Activated CD4-positive, alpha-beta T cell treated with anti-CD3 and anti-CD28 coated beads for 48 hours (primary cell): ENCODE measurements at regions not wholly inside any gene's neighbourhood (a gene's known extent, or its start where the extent isn't known, plus 50 kb on each side); places are given as distances from the start of the nearest gene placed in this dataset.
"Not testable (repeated sequence)": the region's sequence is repeated elsewhere in the genome, so short reads cannot be mapped to it uniquely, and the experiment has no call there.

Experiments
- DNase-seq: peaks from one replicate; pipeline ENCODE4 v3.0.0-alpha.2; 2020

DNA sequence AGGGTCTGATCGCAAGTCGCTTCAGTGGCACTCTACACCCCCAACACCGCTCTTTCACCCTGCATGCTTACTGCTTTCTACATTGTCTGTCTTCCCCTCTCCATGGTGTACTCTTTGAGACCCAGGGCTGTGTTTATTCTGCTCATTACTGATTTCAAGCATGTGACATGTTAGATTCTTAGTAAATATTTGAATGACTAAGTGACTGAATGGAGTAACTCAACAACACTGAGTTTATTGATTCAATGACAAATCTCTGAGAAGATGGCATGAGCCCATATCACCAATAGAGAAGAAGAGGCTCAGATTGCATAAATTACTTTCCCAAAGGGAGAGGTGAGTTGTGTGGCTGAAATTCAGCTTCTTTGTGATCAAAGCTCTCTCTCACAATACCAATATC, 89.7 kb upstream of the OSMR start:
- DNase-seq = no peak

- no peak for DNase-seq
Observed at GRCh38 chr5:38757451-38758245, 88.2 kb upstream of the OSMR start.

DNA sequence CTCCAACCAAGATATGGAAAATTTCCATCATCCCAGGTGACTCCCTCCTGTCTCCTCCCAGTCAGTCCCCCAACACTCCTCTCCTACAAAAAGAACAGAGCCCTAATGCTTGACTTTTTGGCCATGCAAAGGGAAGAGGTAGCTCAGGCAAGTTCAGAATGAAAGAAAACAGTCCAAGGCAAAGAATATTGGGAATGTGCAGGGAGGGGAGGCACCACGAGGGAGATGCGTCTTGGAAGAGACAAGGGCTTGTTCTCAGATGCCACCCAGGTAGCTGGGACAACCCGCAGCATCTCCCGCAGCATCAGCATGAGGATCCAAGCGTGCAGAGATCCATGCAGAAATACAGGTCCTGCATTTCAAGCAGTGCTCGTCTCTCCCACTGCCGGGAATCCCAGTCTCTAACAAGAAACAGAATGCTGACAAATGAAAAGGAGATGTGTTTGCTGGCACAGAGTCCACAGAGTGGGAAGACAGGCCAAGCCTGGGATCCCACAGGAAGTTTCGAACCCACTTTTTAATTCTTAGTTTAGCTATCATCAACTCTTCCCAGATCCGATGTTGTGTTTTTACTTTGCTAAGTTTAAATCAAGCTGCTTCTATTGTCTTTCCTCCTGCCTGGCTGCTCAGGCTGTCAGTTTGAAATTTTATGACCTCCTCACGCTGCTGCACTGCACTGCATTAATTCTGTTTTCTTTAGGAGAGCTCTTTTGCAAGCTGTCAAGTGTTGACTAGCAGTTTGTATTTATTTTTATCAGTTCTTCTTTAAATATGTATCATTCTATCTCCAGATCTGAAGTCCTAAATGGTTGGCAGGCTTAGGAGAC, 86.8 kb upstream of the OSMR start:
- DNase-seq = no peak

GRCh38 chr5:38764937-38765391, 80.8 kb upstream of the OSMR start:
- no peak for DNase-seq

DNA sequence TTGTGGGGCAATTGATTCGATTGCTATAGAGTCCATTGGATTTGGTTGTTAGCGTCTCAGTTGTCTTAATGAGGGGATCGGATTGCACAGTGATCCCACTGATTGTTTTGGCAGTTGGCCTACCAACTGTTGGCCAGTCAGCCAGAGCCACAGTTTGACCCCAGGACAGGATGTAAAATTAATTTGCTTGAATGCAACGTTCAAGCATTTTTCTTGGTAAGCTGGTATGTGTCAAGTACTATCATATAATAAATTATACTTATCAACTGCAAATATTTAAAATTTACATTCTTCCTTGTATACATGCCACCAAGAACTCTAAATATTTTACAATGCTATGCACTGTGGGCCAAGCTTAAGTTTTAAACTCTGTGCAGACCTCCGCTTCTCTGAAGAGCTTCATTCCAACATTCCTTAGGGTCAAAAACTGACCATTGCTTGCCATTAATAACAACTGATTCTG, 80.4 kb upstream of the OSMR start:
- DNase-seq = no peak

GRCh38 chr5:38766151-38766550, 79.7 kb upstream of the OSMR start:
- DNase-seq = no peak

GRCh38 chr5:38768412-38769211, 77.2 kb upstream of the OSMR start:
- DNase-seq = no peak

- DNase-seq = no peak
Observed at GRCh38 chr5:38772471-38772870, 73.3 kb upstream of the OSMR start.

DNA sequence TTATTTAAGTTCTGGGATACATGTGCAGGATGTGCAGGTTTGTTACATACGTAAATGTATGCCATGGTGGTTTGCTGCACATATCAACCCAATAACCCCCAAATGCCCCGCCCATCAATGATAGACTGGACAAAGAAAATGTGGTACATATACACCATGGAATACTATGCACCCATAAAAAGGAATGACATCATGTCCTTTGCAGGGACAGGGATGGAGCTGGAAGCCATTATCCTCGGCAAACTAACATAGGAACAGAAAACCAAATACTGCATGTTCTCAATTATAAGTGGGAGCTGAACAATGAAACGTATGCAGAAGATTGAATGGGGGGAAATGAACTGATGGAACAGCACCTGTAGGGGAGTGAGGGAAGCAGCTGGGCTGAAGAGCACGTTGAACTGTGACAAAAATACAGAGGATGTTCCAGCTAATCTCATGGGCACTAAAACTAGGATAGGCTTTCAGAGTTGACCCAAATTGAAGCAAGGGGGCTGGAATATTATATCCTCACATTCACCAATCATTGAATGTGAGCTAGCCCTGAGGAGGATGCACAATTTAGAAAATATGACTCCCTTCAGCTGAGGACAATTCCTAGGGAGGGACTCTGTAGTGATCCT, 70.5 kb upstream of the OSMR start:
- no peak for DNase-seq

DNA sequence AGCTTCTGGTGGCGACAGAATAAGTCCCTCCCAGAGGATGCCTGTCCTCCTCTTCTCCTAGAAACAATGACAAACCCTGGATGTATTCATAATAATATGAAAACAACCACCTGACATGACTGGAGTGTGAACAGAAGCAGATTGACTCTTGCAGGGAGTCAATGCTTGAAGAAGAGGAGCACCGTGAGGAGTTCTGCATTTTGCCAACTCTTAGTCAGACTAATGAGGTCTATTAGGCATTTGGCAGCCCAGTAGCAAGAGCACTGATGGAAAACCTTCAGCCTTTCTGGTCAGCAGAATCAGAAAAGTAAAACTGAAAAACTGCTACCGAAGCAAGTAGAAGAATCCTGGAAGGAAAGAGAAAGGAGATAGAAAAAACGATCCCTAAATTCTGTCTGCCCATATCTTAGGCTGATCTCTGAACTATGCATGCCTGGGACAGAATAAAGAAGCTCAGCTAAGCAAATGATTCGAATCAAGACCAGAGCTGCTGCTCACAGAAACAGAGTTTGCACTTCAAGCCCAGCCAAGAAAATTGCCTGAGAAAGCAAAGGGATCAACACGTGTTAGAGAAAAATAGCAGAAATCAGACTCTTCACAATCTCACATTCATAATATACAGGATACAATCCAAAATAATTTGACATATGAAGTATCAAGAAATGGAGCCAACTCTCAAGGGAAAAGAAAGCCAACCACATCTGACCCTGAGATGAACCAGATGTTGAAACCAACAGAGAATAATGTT, 69.5 kb upstream of the OSMR start:
- no peak for DNase-seq

GRCh38 chr5:38777111-38777510, 68.7 kb upstream of the OSMR start:
- no peak for DNase-seq

DNA sequence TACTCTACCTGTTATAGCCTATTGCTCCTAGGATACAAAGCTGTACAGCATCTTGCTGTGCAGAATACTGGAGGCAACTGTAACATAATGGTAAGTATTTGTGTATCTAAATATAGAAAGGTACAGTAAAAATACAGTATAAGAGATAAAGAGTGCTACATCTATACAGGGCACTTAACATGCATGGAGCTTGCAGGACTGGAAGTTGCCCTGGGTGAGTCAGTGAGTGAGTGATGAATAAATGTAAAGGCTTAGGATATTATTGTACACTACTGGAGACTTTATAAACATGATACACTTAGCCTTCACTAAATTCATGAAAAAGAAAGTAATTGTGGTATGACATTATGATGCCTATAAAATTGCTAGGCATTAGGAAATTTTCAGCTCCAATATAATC, 65.5 kb upstream of the OSMR start:
- no peak for DNase-seq

DNA sequence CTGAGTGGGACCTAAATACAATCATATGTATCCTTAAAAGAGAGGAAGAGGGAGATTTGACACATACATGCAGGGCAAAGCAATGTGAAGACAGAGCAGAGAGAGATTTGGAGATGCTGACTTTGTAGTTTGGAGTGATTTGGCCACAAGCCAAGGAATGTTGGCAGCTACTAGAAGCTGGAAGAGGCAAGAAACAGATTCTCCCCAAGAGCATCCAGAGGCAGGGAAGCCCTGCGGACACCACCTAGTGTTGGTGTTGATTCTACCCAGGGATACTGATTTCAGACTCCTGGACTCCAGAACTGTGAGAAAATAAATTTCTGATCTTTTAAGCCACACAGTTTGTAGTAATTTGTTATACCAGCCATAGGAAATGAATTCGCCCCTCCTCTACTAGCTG, 64.9 kb upstream of the OSMR start:
- DNase-seq = no peak

DNA sequence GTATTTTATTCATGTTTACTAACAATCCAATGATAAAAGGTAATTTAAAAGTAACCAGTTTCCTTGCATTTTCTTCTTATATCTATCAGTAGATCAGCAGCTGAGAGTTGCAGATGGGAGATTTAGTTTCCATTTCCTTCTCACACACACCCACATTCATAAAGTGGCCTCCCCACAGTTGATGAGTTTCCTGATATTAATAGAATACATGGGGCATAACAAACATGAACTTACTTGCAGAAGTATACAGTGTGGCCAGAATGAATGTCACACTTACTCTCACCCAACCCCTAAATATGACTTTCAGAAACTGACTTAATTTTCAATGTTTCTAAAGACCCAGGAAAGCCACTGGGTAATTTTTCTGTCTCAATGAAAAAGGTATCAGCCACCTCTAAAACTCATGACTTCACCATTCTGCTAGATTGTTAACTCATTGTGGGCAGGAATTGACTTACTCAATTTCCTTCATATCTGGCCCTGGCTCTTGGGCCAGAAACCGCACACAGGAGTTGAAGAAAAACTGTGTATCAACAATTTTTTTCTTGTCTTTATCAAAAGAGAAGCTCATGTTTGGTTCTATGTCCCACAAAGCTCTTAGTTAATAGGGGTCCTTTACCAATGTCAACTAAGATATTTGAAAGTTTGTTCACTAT, 63.5 kb upstream of the OSMR start:
- no peak for DNase-seq

GRCh38 chr5:38783011-38783561, 62.7 kb upstream of the OSMR start:
- no peak for DNase-seq

DNA sequence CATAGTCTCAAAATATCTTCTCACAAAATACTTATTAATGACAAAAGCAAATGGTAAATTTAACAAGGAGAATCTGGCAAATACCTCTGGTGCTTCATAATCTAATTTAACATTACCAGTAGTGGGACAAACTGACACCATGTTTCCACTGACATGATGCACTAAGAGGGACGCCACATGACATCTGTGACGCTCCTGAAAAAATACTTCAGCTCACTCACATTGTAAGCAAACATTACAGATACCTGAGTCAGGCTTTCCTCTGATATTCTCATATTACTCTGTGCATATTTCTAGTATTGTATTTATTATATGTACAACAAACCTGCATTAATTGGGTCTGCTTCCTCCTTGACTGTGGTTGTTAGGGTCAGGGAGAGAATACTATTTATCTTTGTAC, 56.7 kb upstream of the OSMR start:
- DNase-seq = no peak

DNA sequence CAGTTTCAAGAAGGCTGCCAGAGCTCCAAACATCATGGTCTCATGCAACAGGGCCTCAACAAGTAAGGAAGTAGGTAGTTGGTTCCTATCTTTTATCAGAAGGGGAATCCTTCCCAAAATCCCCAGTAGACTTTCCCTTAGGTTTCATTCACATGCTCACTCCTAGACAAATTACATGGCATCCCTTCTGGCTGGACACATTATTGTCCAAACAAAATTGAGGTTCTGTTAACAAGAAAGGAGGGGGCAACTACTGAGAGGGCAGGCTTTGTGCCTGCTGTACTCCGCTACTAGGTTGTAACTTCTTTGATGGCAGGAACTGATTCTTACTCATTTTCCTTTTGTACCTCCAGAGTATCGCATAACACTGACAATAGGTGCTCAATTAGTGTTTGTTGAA, 56.0 kb upstream of the OSMR start:
- no peak for DNase-seq

DNA sequence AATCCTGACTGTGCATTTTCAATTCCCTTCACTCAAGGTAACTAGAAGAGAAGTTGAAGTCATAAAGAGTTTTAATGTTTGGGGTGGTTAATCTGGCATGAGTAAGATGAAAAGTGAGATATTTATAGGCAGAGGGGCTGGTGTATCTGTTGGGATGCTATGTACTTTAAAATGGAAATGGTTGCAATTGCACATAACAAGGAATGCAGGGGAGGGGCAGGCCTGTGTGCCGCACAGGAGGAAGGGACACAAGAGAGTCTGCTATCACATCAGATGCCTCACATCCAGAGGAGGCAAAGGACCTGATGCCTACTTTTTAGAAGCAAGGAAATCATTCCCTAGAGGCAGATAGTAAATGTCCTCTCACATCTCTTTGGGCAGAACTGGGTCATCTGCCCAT, 55.5 kb upstream of the OSMR start:
- no peak for DNase-seq

DNA sequence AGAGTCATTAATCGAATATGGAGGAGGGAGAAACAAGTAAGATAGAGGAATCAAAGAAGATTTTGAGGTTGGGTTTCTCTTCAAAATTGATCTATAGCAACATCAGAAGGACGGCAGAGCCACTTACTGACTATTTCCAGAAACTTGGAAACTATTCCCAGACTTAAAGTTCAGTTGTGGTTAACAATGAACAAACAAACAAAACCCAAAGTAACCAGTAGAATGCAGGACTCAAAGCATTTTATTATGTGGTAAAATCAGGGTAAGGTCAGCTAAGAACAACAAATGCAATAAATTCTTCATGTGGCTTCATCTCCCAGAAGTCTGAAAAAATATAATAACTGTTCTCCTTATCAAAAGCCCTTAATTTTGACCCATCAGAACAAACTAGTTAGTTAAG, 54.9 kb upstream of the OSMR start:
- DNase-seq = no peak

GRCh38 chr5:38793099-38793498, 52.7 kb upstream of the OSMR start:
- no peak for DNase-seq

- DNase-seq = not testable (repeated sequence)
Observed at GRCh38 chr5:38794037-38794436, 51.8 kb upstream of the OSMR start.
